ENCODE measurements at regions not wholly inside any gene's neighbourhood (a gene's known extent, or its start where the extent isn't known, plus 50 kb on each side); places are given as distances from the start of the nearest gene placed in this dataset.

DNA sequence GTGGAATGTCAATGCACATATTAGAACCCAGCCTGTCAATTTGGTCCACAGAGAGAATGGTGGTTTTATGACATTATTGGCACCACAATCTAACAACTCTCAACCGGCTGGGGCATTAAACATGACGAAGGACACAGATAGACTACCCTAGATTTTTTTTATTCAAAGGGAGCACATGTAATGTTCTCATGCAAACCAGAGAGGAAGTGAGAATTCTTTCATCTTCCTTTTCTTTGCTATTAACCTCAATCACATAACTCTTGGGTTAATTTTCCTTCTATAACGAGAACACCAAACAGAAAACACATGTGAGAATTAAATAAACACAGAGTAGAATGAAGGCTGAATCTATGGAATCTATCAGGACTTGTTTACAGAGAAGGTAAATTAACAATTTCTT lies 94.9 kb upstream of the TNC start:
- Histone ChIP-seq H3K4me3 (ENCODE audit: low read length) (no peak overlapping the region), H3K27me3 (ENCODE audit: control insufficient read depth, insufficient read depth, low read length) (no peaks in the 10 kb centered on the region), H3K27ac (ENCODE audit: low read depth, low read length) (peak overlapping the region; percentile 11), H3K9ac (ENCODE audit: low read length) (no peak overlapping the region), H3K36me3 (ENCODE audit: control insufficient read depth, insufficient read depth, low read length) (no peaks in the 10 kb centered on the region), H3K4me1 (ENCODE audit: control insufficient read depth, insufficient read depth, low read length) (peaks cover 25% of the 10 kb centered on the region)

DNA sequence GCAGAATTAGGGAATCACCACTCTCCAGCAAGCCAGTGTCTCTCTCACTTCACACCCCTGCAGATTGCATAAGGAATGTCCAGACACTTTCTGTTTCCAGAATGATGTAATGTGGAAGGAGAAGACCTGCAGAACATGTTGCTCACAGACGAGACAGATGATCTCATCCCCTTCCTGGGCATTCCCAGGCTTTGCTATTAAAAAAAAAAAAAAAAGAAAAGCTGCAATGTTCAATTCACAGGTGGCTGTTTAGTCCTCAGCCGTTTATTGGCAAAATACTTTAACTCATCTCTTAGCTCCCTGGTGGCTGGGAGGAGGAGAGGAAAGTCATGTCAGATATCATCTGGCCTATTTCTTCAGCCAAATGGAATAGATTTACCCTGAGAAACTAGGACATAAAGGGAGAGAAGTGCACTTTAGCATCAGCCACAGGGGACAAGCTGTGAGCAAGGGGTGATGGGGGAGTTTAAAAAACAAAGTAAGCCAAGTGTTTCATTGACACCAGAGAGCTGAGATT lies 95.9 kb upstream of the TNC start:
- H3K4me1 ChIP-seq (ENCODE audit: control insufficient read depth, insufficient read depth, low read length), result peaks cover 25% of the 10 kb centered on the region
- no peaks in the 10 kb centered on the region for H3K36me3 ChIP-seq (ENCODE audit: control insufficient read depth, insufficient read depth, low read length)
- no peak overlapping the region for H3K4me3 ChIP-seq (ENCODE audit: low read length)
- H3K9ac ChIP-seq (ENCODE audit: low read length), result no peak overlapping the region
- no peaks in the 10 kb centered on the region for H3K27me3 ChIP-seq (ENCODE audit: control insufficient read depth, insufficient read depth, low read length)
- H3K27ac ChIP-seq (ENCODE audit: low read depth, low read length), result peak overlapping the region; percentile 0

DNA sequence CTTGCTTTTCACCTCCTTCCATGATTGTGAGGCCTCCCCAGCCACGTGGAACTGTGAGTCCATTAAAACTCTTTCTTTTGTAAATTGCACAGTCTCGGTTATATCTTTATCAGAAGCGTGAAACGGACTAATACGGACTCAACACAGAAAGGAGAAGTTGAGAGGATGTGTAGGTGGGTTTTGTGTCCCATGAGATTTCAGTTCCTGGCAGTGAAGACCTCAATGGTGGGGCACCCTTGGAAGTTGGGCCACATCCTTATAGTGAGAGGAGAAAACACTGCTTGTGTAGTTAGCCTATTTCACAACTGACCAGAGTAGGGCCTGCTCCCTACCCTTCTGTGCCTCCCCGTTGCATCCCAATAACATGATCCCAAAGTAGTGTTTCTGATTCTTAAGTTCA lies 98.9 kb upstream of the TNC start:
- Histone ChIP-seq H3K9ac (ENCODE audit: low read length) (no peak overlapping the region), H3K36me3 (ENCODE audit: control insufficient read depth, insufficient read depth, low read length) (no peaks in the 10 kb centered on the region), H3K4me1 (ENCODE audit: control insufficient read depth, insufficient read depth, low read length) (peaks cover 18% of the 10 kb centered on the region), H3K27ac (ENCODE audit: low read depth, low read length) (no peak overlapping the region), H3K4me3 (ENCODE audit: low read length) (no peak overlapping the region), H3K27me3 (ENCODE audit: control insufficient read depth, insufficient read depth, low read length) (no peaks in the 10 kb centered on the region)

DNA sequence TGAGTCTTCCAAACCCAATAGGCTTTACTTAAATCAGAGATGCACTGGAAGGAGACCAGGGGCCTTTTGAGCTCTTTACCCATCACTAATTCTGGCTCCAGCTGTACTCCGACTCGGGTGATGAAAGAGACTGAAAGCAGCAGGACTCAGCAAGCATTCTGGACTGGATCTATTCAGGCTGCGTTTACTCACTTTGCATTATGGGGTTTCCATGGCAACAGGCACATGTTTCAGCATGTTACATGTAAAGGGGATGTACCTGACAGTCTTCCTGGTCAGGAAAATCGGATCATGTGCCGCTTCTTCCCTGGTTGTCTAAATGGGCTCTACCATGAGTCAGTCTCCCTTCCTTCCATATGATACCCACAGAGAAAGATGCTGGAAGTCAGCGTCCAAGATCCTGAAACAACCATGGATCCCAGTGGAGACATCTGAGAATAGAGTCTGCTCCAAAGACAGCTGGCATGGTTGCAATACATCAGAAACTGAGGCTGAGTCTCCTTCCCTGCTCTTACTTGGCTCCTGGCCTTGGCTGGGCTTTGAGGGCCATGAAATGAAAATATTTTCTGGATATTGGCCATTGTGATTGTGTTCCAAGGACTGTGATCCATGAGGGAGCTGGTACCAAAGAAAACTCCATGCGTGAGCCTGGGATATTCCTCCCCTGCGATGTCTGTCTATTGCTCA lies 102.5 kb upstream of the TNC start:
- Histone ChIP-seq H3K27ac (ENCODE audit: low read depth, low read length) (no peak overlapping the region), H3K9ac (ENCODE audit: low read length) (no peak overlapping the region), H3K4me1 (ENCODE audit: control insufficient read depth, insufficient read depth, low read length) (no peaks in the 10 kb centered on the region), H3K4me3 (ENCODE audit: low read length) (no peak overlapping the region), H3K27me3 (ENCODE audit: control insufficient read depth, insufficient read depth, low read length) (no peaks in the 10 kb centered on the region), H3K36me3 (ENCODE audit: control insufficient read depth, insufficient read depth, low read length) (no peaks in the 10 kb centered on the region)

DNA sequence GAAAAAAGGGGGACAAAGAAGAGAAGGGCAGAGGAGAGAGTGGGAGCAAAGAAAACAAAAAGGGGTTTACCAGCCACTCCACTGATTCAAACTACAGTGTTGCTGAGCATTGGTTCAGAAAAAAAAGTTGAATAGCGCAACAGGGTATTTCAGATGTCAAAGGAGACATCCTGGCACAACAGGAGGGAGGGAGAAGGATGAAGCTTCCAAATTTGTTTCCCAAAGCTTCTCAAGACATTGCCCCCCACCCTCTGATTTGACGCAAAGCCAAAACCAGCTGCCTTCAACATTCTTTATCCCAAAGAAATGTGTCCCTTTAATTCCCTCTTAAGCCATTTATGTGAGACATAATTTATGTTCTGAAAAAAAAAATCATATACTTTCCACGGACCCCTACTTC lies 105.5 kb upstream of the TNC start:
- no peak overlapping the region for H3K9ac ChIP-seq (ENCODE audit: low read length)
- no peak overlapping the region for H3K27ac ChIP-seq (ENCODE audit: low read depth, low read length)
- H3K27me3 ChIP-seq (ENCODE audit: control insufficient read depth, insufficient read depth, low read length), result no peaks in the 10 kb centered on the region
- no peaks in the 10 kb centered on the region for H3K36me3 ChIP-seq (ENCODE audit: control insufficient read depth, insufficient read depth, low read length)
- no peaks in the 10 kb centered on the region for H3K4me1 ChIP-seq (ENCODE audit: control insufficient read depth, insufficient read depth, low read length)
- H3K4me3 ChIP-seq (ENCODE audit: low read length), result no peak overlapping the region

DNA sequence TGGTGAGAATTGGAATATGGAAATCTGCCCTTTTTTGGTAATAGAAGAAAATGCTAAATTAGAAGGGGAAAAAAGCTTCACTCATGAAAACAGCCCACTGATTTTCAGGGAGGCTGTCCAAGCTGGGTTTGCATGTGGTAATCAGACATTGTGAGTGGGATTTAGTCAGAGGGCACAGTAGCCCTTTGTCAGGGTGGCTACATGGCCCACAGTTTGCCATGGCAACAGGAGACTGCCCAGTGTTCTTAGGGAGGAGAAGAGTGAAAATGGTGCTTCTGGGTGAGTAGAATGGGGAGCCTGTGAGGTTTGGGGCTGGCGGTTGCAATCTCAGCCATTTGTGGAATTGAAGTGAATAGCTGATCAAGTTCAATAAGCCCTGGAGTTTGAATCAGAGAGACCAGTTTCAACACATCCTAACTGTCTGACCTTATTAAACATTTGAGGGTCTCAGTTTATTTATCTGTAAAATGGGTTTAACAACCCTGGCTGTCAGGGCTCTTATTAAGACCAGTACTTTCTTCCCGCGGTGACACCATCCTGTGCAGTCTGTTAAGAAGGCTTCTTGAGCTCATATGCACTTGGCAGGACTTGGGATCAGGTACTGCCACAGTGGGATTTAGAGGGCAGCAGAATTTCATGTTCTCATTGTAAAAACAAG lies 107.6 kb upstream of the TNC start:
- Histone ChIP-seq H3K4me1 (ENCODE audit: control insufficient read depth, insufficient read depth, low read length) (no peaks in the 10 kb centered on the region), H3K27ac (ENCODE audit: low read depth, low read length) (no peak overlapping the region), H3K27me3 (ENCODE audit: control insufficient read depth, insufficient read depth, low read length) (no peaks in the 10 kb centered on the region), H3K9ac (ENCODE audit: low read length) (no peak overlapping the region), H3K36me3 (ENCODE audit: control insufficient read depth, insufficient read depth, low read length) (no peaks in the 10 kb centered on the region), H3K4me3 (ENCODE audit: low read length) (no peak overlapping the region)

DNA sequence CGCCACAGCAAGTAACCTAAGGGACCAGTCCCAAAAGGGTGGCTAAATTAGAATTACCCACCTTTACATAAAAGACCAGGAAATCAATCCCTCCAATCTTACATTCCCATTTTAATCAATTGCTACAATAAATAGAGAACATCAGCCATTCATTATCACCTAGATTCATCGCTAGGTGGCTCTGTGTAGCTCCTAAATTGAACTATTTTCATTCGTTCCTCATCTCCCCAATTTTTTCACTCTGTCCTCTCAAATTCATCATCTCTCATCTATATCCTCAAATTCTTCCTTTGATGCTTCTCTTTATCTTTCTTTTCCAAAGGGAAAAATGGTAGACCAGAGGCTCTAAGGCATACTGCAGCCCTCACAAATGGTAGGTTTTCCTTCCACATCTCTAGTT lies 108.2 kb upstream of the TNC start:
- H3K27me3 ChIP-seq (ENCODE audit: control insufficient read depth, insufficient read depth, low read length), result no peaks in the 10 kb centered on the region
- no peaks in the 10 kb centered on the region for H3K4me1 ChIP-seq (ENCODE audit: control insufficient read depth, insufficient read depth, low read length)
- no peak overlapping the region for H3K27ac ChIP-seq (ENCODE audit: low read depth, low read length)
- no peaks in the 10 kb centered on the region for H3K36me3 ChIP-seq (ENCODE audit: control insufficient read depth, insufficient read depth, low read length)
- H3K4me3 ChIP-seq (ENCODE audit: low read length), result no peak overlapping the region
- no peak overlapping the region for H3K9ac ChIP-seq (ENCODE audit: low read length)

DNA sequence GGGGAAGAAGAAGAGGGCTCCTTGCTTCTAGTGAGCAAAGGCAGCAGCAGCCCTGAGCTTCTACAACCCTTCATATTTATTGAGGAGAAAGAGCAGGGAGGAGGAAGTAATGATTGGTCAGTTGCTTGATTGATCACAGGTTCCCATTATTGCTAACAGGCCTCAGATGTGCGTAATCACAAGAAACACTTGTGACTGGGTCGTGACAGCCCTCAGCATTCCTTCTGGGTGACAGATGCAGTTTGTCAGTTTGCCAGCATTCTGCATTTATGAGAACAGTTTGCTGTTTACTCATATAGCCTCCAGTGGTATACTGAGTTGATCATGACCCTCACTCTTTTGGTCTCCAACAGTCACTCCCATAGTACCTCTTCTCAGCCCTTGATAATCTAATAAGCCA lies 111.5 kb upstream of the TNC start:
- H3K9ac ChIP-seq (ENCODE audit: low read length), result no peak overlapping the region

DNA sequence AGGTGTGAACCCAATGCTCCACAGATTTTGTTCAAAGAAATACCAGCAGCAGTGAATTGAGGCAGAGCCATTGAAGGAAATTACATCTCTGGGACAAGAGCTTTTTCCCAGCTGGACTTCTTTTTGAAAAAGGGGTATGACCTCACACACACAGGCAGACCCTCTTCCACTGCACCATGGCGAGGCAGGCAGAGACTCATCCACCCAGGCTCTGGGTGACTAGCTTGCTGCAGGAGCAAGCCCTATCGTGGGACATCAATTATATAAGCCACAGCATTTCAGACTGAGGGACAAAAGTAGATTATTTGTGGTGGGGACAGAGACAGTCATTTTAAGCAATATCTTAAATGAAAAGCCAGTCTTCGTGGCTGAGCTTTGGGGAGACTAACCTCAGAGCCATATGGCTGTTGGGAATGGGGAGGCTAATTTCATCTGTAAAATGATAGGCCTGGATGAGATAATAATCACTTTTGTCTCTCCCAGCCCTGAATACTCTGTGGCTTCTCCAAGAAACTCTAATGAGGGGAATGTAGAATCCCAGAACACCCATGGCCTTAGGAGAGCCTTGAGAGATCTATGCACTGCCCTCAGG lies 113.1 kb upstream of the TNC start:
- Histone ChIP-seq H3K4me3 (ENCODE audit: low read length) (no peak overlapping the region), H3K27ac (ENCODE audit: low read depth, low read length) (no peak overlapping the region), H3K36me3 (ENCODE audit: control insufficient read depth, insufficient read depth, low read length) (no peaks in the 10 kb centered on the region), H3K4me1 (ENCODE audit: control insufficient read depth, insufficient read depth, low read length) (no peaks in the 10 kb centered on the region), H3K9ac (ENCODE audit: low read length) (no peak overlapping the region), H3K27me3 (ENCODE audit: control insufficient read depth, insufficient read depth, low read length) (no peaks in the 10 kb centered on the region)

More for the DNA sequence above, 111.5 kb upstream of the TNC start:
- H3K4me3 ChIP-seq (ENCODE audit: low read length), result no peak overlapping the region
- H3K36me3 ChIP-seq (ENCODE audit: control insufficient read depth, insufficient read depth, low read length), result no peaks in the 10 kb centered on the region
- H3K27ac ChIP-seq (ENCODE audit: low read depth, low read length), result no peak overlapping the region
- no peaks in the 10 kb centered on the region for H3K4me1 ChIP-seq (ENCODE audit: control insufficient read depth, insufficient read depth, low read length)
- H3K27me3 ChIP-seq (ENCODE audit: control insufficient read depth, insufficient read depth, low read length), result no peaks in the 10 kb centered on the region

DNA sequence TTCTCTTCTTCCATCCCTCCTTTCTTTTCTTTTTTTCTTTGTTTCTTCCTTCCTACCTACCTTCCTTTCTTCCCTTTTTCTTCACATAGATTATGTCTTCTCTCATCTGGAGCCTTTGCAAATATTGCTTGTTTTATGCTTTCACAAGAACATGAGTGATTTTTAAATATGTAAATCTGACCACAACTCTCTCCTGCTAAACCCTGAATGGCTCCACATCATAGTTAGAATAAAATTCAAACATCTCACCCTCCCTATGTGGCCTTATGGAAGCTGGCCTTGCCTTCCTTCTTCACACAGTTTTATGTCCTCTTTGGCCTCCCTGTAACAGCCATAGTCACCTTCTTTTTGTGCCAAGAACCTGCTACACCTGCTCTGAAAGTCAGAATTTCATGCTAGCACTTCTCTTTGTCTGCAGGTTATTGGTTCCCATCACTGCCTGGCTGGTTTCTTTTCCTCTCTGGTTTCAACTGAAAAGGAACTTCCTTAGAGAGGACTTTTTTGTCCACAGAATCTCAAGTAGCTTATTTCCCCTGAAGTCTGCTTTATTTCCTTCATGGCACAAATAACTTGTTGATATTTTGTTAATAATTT lies 114.3 kb upstream of the TNC start:
- Histone ChIP-seq H3K27me3 (ENCODE audit: control insufficient read depth, insufficient read depth, low read length) (no peaks in the 10 kb centered on the region), H3K4me1 (ENCODE audit: control insufficient read depth, insufficient read depth, low read length) (no peaks in the 10 kb centered on the region), H3K27ac (ENCODE audit: low read depth, low read length) (no peak overlapping the region), H3K36me3 (ENCODE audit: control insufficient read depth, insufficient read depth, low read length) (no peaks in the 10 kb centered on the region), H3K4me3 (ENCODE audit: low read length) (no peak overlapping the region), H3K9ac (ENCODE audit: low read length) (no peak overlapping the region)

DNA sequence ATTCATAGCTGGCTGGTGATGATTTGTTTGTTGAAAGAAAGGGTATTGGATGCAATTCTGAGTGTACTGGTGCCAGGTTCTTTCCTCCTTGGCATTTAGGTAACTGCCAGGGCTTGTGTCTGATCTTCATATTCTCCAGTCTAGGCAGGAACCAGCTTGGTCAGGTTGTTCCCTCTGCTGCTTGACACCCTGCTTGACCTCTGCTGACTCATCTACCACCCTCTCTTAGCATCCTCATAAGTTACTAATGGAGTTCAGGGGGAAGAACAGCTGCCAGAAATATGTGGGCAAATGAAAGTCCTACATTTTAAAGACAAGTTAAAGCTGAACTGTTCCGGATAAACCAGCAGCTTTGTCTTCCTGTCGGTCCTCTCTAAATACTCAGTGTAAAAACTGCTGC lies 116.1 kb upstream of the TNC start:
- no peaks in the 10 kb centered on the region for H3K27me3 ChIP-seq (ENCODE audit: control insufficient read depth, insufficient read depth, low read length)
- H3K4me3 ChIP-seq (ENCODE audit: low read length), result no peak overlapping the region
- H3K36me3 ChIP-seq (ENCODE audit: control insufficient read depth, insufficient read depth, low read length), result no peaks in the 10 kb centered on the region
- H3K4me1 ChIP-seq (ENCODE audit: control insufficient read depth, insufficient read depth, low read length), result no peaks in the 10 kb centered on the region
- H3K9ac ChIP-seq (ENCODE audit: low read length), result no peak overlapping the region
- H3K27ac ChIP-seq (ENCODE audit: low read depth, low read length), result no peak overlapping the region

DNA sequence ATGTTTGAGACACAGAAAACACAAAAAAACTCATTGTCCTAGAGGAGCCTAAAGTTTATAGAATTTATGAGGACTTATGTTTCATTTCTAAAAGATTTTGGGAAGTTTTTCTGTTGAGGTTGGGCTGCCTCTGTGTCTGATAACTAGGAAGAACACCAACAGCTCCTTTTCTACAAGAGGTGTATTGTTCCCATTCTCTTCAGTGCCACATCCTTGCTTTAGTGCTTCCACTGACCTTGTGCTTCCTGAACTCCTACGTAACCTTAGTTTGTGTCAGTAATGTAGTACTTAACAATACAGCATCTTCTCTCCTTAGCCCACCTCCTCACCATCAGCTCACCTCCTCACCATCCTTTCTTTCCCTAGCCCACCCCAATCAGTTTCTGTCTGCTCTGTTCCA lies 117.3 kb upstream of the TNC start:
- no peak overlapping the region for H3K27ac ChIP-seq (ENCODE audit: low read depth, low read length)
- no peaks in the 10 kb centered on the region for H3K36me3 ChIP-seq (ENCODE audit: control insufficient read depth, insufficient read depth, low read length)
- no peak overlapping the region for H3K9ac ChIP-seq (ENCODE audit: low read length)
- no peaks in the 10 kb centered on the region for H3K27me3 ChIP-seq (ENCODE audit: control insufficient read depth, insufficient read depth, low read length)
- no peaks in the 10 kb centered on the region for H3K4me1 ChIP-seq (ENCODE audit: control insufficient read depth, insufficient read depth, low read length)
- H3K4me3 ChIP-seq (ENCODE audit: low read length), result no peak overlapping the region
